ENCODE measurements at regions not wholly inside any gene's neighbourhood (a gene's known extent, or its start where the extent isn't known, plus 50 kb on each side); places are given as distances from the start of the nearest gene placed in this dataset.

- no peak for DNase-seq
Measured at GRCh38 chr11:80911666-80912065, 1470.8 kb upstream of the TENM4 start.

- no peak for DNase-seq
Measured at GRCh38 chr11:80900265-80900664, 1459.4 kb upstream of the TENM4 start.

- DNase-seq, result no peak
Measured at GRCh38 chr11:80899381-80899780, 1458.6 kb upstream of the TENM4 start.

- DNase-seq, result no peak
Measured at GRCh38 chr11:80898910-80899309, 1458.1 kb upstream of the TENM4 start.

GRCh38 chr11:80886684-80887083 lies 1445.9 kb upstream of the TENM4 start:
- DNase-seq, result no peak

- DNase-seq, result no peak
Measured at GRCh38 chr11:80873310-80873999, 1432.6 kb upstream of the TENM4 start.

GRCh38 chr11:80872116-80872728 lies 1431.4 kb upstream of the TENM4 start:
- DNase-seq, result no peak

GRCh38 chr11:80868831-80869230 lies 1428.0 kb upstream of the TENM4 start:
- DNase-seq, result no peak

- no peak for DNase-seq
Measured at GRCh38 chr11:80862011-80862410, 1421.2 kb upstream of the TENM4 start.

GRCh38 chr11:80861193-80861592 lies 1420.4 kb upstream of the TENM4 start:
- DNase-seq, result no peak

- no peak for DNase-seq
Measured at GRCh38 chr11:80860632-80861031, 1419.8 kb upstream of the TENM4 start.

- DNase-seq, result no peak
Measured at GRCh38 chr11:80856066-80856465, 1415.2 kb upstream of the TENM4 start.

- no peak for DNase-seq
Measured at GRCh38 chr11:80855426-80855825, 1414.6 kb upstream of the TENM4 start.

GRCh38 chr11:80849253-80849652 lies 1408.4 kb upstream of the TENM4 start:
- no peak for DNase-seq

- DNase-seq, result no peak
Measured at GRCh38 chr11:80846979-80847378, 1406.1 kb upstream of the TENM4 start.

GRCh38 chr11:80846442-80846841 lies 1405.6 kb upstream of the TENM4 start:
- DNase-seq, result no peak

GRCh38 chr11:80844110-80844819 lies 1403.4 kb upstream of the TENM4 start:
- no peak for DNase-seq

- no peak for DNase-seq
Measured at GRCh38 chr11:80843266-80843974, 1402.6 kb upstream of the TENM4 start.

- no peak for DNase-seq
Measured at GRCh38 chr11:80842246-80842645, 1401.4 kb upstream of the TENM4 start.

GRCh38 chr11:80841675-80842074 lies 1400.8 kb upstream of the TENM4 start:
- no peak for DNase-seq

GRCh38 chr11:80838153-80838552 lies 1397.3 kb upstream of the TENM4 start:
- no peak for DNase-seq

GRCh38 chr11:80837051-80837450 lies 1396.2 kb upstream of the TENM4 start:
- DNase-seq, result no peak

GRCh38 chr11:80831374-80831773 lies 1390.5 kb upstream of the TENM4 start:
- no peak for DNase-seq

GRCh38 chr11:80827781-80828180 lies 1387.0 kb upstream of the TENM4 start:
- DNase-seq, result no peak
